Endothelial cell (in vitro differentiated cells): ENCODE measurements at regions not wholly inside any gene's neighbourhood (a gene's known extent, or its start where the extent isn't known, plus 50 kb on each side); places are given as distances from the start of the nearest gene placed in this dataset.

ENCODE experiments used
- DNase-seq: peaks from one replicate; pipeline ENCODE4 v3.0.0; 2021; ENCODE audit warnings: low spot score
- H3K27ac Mint-ChIP-seq: one replicate; pipeline ENCODE4 v1.8.0; 2021; ENCODE audit warnings: mixed read lengths, inconsistent platforms; ENCODE audit not compliant: unreplicated experiment
- H3K27me3 Mint-ChIP-seq: one replicate; pipeline ENCODE4 v1.8.0; 2021; ENCODE audit warnings: mild to moderate bottlenecking, moderate library complexity, mixed read lengths, inconsistent platforms; ENCODE audit not compliant: unreplicated experiment
- H3K36me3 Mint-ChIP-seq: one replicate; pipeline ENCODE4 v1.8.0; 2021; ENCODE audit warnings: mild to moderate bottlenecking, low read depth, mixed read lengths, inconsistent platforms; ENCODE audit not compliant: unreplicated experiment
- H3K4me1 Mint-ChIP-seq: one replicate; pipeline ENCODE4 v1.8.0; 2021; ENCODE audit warnings: mild to moderate bottlenecking, mixed read lengths, inconsistent platforms; ENCODE audit not compliant: unreplicated experiment
- H3K4me3 Mint-ChIP-seq: one replicate; pipeline ENCODE4 v1.8.0; 2021; ENCODE audit warnings: mild to moderate bottlenecking, mixed read lengths, inconsistent platforms; ENCODE audit not compliant: unreplicated experiment
- H3K9me3 Mint-ChIP-seq: one replicate; pipeline ENCODE4 v1.8.0; 2021; ENCODE audit warnings: mixed read lengths, inconsistent platforms; ENCODE audit not compliant: unreplicated experiment
- CTCF ChIP-seq: fragments of 200-600 bp; sonication (generic); IDR thresholded peaks from one replicate; pipeline ENCODE4 v1.5.0; 2021; ENCODE audit warnings: antibody characterized with exemption; ENCODE audit not compliant: unreplicated experiment

- no peak for TF ChIP-seq CTCF
- H3K9me3 Mint-ChIP-seq: no peaks in the 10 kb centered on the region
- H3K27ac Mint-ChIP-seq: peak overlapping the region; percentile 87
- H3K4me1 Mint-ChIP-seq: peaks cover 40% of the 10 kb centered on the region
- peaks cover 3% of the 10 kb centered on the region for H3K27me3 Mint-ChIP-seq
- peak; percentile 19 for DNase-seq
- H3K4me3 Mint-ChIP-seq: peak overlapping the region; percentile 14
- H3K36me3 Mint-ChIP-seq: no peaks in the 10 kb centered on the region
Measured at GRCh38 chr10:33419311-33419710, 84.8 kb upstream of the NRP1 start.

- Mint-ChIP-seq H3K27ac (no peak overlapping the region), H3K9me3 (no peaks in the 10 kb centered on the region), H3K27me3 (peaks cover 2% of the 10 kb centered on the region), H3K36me3 (no peaks in the 10 kb centered on the region), H3K4me1 (peaks cover 41% of the 10 kb centered on the region), H3K4me3 (no peak overlapping the region)
- no peak for TF ChIP-seq CTCF
- DNase-seq: no peak
Measured at GRCh38 chr10:33418301-33418700, 83.8 kb upstream of the NRP1 start.

GRCh38 chr10:33416691-33417090 is 82.2 kb upstream of the NRP1 start:
- TF ChIP-seq CTCF: no peak
- Mint-ChIP-seq H3K27me3 (peaks cover 5% of the 10 kb centered on the region), H3K4me1 (peaks cover 44% of the 10 kb centered on the region), H3K9me3 (no peaks in the 10 kb centered on the region), H3K27ac (no peak overlapping the region), H3K4me3 (no peak overlapping the region), H3K36me3 (no peaks in the 10 kb centered on the region)
- no peak for DNase-seq

GRCh38 chr10:33416209-33416608 is 81.7 kb upstream of the NRP1 start:
- no peaks in the 10 kb centered on the region for H3K36me3 Mint-ChIP-seq
- DNase-seq: no peak
- H3K4me3 Mint-ChIP-seq: no peak overlapping the region
- no peaks in the 10 kb centered on the region for H3K9me3 Mint-ChIP-seq
- H3K27me3 Mint-ChIP-seq: peaks cover 5% of the 10 kb centered on the region
- TF ChIP-seq CTCF: no peak
- H3K4me1 Mint-ChIP-seq: peaks cover 44% of the 10 kb centered on the region
- H3K27ac Mint-ChIP-seq: no peak overlapping the region

- no peaks in the 10 kb centered on the region for H3K36me3 Mint-ChIP-seq
- peaks cover 37% of the 10 kb centered on the region for H3K4me1 Mint-ChIP-seq
- no peak for DNase-seq
- H3K4me3 Mint-ChIP-seq: no peak overlapping the region
- no peak overlapping the region for H3K27ac Mint-ChIP-seq
- no peaks in the 10 kb centered on the region for H3K9me3 Mint-ChIP-seq
- TF ChIP-seq CTCF: no peak
- H3K27me3 Mint-ChIP-seq: peaks cover 5% of the 10 kb centered on the region
Measured at GRCh38 chr10:33414841-33415240, 80.4 kb upstream of the NRP1 start.
